Left renal pelvis (tissue), 4 donors: ENCODE measurements at regions not wholly inside any gene's neighbourhood (a gene's known extent, or its start where the extent isn't known, plus 50 kb on each side); places are given as distances from the start of the nearest gene placed in this dataset.

Experiments used
- DNase-seq, 4 donors: peaks; one replicate each; pipeline ENCODE4 v3.0.0-alpha.2; 2013; ENCODE audit warnings: low read depth in 4 of 4, low spot score in 3 of 4

GRCh38 chr3:146948186-146948585 lies 343.0 kb upstream of the PLSCR5 start:
- no peak for DNase-seq

- no peak for DNase-seq
Measured at GRCh38 chr3:146929696-146930095, 324.6 kb upstream of the PLSCR5 start.

GRCh38 chr3:146928421-146929059 lies 323.4 kb upstream of the PLSCR5 start:
- DNase-seq: no peak

- DNase-seq: no peak
Measured at GRCh38 chr3:146921693-146922092, 316.5 kb upstream of the PLSCR5 start.

GRCh38 chr3:146914409-146914808 lies 309.3 kb upstream of the PLSCR5 start:
- no peak for DNase-seq

GRCh38 chr3:146912241-146913015 lies 307.3 kb upstream of the PLSCR5 start:
- DNase-seq: no peak

- no peak for DNase-seq
Measured at GRCh38 chr3:146903927-146904326, 298.8 kb upstream of the PLSCR5 start.

GRCh38 chr3:146899171-146899570 lies 294.0 kb upstream of the PLSCR5 start:
- DNase-seq: no peak

GRCh38 chr3:146896711-146897110 lies 291.6 kb upstream of the PLSCR5 start:
- DNase-seq: no peak

- no peak for DNase-seq
Measured at GRCh38 chr3:146895026-146895749, 290.0 kb upstream of the PLSCR5 start.

- DNase-seq: no peak
Measured at GRCh38 chr3:146894406-146894805, 289.3 kb upstream of the PLSCR5 start.

- DNase-seq: no peak
Measured at GRCh38 chr3:146892041-146892440, 286.9 kb upstream of the PLSCR5 start.

GRCh38 chr3:146889626-146890025 lies 284.5 kb upstream of the PLSCR5 start:
- DNase-seq: no peak

- DNase-seq: no peak
Measured at GRCh38 chr3:146888176-146888575, 283.0 kb upstream of the PLSCR5 start.

GRCh38 chr3:146884721-146885120 lies 279.6 kb upstream of the PLSCR5 start:
- DNase-seq: no peak

- no peak for DNase-seq
Measured at GRCh38 chr3:146884296-146884695, 279.1 kb upstream of the PLSCR5 start.

- DNase-seq: no peak
Measured at GRCh38 chr3:146883288-146883687, 278.1 kb upstream of the PLSCR5 start.

GRCh38 chr3:146881966-146882760 lies 277.0 kb upstream of the PLSCR5 start:
- DNase-seq: no peak

- no peak for DNase-seq
Measured at GRCh38 chr3:146881356-146881755, 276.2 kb upstream of the PLSCR5 start.

GRCh38 chr3:146873748-146874147 lies 268.6 kb upstream of the PLSCR5 start:
- no peak for DNase-seq
